Amygdala (tissue), 56 donors: ENCODE measurements at regions not wholly inside any gene's neighbourhood (a gene's known extent, or its start where the extent isn't known, plus 50 kb on each side); places are given as distances from the start of the nearest gene placed in this dataset.
"Not testable (repeated sequence)": the region's sequence is repeated elsewhere in the genome, so short reads cannot be mapped to it uniquely, and the experiment has no call there.

ENCODE experiments used
- DNase-seq, 56 donors: peaks; one replicate each; lab custom pipeline; 2025; lab: John Stamatoyannopoulos, UW

GRCh38 chr16:16610389-16610967 lies 231.5 kb downstream of the NPIPA7 start:
- not testable (repeated sequence) for DNase-seq

DNA sequence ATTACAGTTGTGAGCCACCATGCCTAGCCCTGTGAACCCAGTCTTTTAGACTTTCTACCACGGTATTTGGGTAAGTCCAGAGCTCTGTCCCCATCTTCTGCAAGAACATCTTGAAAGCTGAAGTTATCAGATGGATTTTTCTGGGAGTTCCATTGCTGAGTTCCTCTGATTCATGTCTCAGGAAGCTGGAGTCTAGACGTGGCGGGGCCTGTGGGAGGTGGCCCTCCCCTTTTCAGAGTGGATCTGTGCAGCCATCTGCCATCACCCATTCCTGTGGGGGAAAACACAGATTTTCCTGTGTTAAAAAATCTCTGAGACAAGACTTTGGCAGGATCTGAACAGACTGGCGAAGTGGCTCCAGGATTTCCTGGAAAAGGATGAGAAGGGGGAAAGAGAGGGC lies 234.3 kb downstream of the NPIPA7 start:
- not testable (repeated sequence) for DNase-seq

DNA sequence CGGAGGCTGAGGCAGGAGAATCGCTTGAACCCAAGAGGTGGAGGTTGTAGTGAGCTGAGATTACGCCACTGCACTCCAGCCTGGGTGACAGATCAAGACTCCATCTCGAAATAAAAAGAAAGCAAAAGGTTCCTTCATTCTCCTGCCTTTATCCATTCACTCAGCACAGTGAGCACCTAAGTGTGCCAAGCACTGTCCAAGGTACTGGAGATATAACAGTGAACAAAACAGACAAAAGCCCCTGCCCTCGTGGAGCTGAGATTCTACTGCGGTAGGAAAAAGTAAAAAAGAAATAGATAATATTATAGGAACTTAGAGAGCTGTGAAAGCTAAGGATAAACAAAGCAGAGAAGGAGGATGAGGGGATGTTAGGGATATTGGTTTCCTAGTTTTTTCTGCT lies 235.5 kb downstream of the NPIPA7 start:
- DNase-seq, result not testable (repeated sequence)

DNA sequence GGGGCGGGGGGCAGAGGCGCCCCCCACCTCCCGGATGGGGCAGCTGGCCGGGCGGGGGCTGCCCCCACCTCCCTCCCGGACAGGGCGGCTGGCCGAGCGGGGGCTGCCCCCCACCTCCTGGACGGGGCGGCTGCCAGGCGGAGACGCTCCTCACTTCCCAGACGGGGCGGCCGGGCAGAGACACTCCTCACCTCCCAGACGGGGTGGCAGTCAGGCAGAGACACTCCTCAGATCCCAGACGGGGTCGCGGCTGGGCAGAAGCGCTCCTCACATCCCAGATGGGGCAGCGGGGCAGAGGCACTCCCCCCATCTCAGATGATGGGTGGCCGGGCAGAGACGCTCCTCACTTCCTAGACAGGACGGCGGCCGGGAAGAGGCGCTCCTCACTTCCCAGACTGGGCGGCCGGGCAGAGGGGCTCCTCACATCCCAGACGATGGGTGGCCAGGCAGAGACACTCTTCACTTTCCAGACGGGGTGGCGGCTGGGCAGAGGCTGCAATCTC lies 240.1 kb downstream of the NPIPA7 start:
- not testable (repeated sequence) for DNase-seq

GRCh38 chr16:16624367-16624766 lies 245.4 kb downstream of the NPIPA7 start:
- not testable (repeated sequence) for DNase-seq

DNA sequence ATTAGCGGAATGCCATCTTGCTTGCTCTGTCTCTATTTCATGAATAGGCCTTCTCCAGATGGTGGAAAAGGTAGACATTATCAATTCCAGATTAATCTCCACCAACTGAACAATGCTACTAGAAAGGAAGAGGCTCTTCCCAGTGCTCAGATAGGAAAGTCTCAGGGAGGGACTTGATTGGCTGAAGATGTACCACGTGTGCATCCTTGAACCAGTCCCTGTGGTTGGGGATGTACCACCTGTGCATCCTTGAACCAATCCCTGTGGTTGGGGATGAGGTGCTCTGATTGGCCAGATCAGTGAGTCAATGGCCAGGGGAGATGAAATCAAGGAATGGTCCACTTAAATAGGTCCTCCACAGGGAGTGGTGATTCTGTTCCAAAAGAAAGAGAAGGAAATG lies 246.2 kb downstream of the NPIPA7 start:
- not testable (repeated sequence) for DNase-seq

DNA sequence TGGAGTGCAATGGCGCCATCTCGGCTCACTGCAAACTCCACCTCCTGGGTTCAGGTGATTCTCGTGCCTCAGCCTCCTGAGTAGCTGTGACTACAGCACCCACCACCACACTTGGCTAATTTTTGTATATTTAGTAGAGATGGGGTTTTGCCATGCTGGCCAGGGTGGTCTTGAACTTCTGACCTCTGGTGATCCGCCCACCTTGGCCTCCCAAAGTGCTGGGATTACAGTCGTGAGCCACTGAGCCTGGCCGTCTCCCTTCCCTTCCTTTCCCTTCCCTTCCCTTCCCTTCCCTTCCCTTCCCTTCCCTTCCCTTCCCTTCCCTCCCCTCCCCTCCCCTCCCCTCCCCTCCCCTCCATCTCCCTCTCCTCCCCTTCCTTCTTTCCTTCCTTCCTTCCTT lies 248.9 kb downstream of the NPIPA7 start:
- not testable (repeated sequence) for DNase-seq

DNA sequence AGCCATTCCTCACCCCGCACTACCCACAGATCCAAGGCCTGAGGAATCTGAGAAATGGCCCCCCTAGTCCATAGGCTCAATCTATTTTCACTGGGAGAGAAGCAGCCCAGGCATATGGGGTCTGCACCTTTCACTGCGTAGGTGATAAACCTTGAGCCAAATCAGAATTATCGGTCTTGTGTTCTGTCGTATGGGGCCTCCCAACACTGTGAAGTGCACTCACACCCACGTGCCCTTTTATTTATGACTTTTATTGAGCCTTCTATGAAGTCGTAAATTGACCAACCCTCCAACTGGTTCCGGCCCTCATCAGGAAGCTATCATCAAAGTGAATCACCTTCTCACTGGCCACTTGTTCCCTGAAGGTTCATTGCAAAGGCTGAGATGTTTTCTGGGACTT lies 259.3 kb downstream of the NPIPA7 start:
- not testable (repeated sequence) for DNase-seq

- not testable (repeated sequence) for DNase-seq
Observed at GRCh38 chr16:16638714-16639113, 259.8 kb downstream of the NPIPA7 start.

DNA sequence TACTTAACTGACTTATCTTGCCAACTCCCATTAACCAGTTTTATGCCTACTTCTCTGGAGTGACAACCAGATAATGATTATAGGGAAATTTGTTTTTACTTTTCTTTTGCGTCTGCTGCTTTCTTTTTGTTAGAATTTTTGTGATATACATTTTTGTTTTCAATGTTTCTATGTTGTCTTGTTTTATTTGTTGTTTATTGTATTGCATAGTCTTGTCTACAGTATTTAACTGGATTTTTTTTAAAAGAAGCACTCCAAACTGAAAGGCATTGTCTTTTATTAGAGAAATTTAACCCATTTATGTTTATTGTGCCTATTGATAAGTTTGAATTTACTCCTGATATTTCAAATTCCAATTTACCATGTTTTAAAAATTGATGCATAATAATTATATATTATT lies 264.9 kb downstream of the NPIPA7 start:
- DNase-seq, result not testable (repeated sequence)

DNA sequence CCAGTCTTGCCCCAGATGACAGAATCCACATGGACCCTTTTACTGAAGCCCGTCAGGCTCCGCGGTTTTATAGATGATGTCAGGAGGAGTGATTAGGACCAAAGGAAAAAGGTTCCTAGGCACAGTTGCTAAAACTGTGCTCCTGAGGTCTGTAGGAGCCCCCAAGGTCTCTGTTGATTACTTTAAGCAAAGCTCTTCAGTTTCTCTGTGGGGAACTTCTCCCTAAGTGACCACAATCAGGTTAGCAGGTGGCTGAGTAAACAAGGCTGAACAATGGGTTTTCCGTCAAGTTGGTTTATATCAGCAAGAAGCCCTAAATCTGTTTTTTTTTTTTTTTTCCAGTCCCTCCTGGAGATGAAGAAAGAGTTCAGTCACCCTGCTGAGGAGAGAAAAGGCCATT lies 269.1 kb downstream of the NPIPA7 start:
- not testable (repeated sequence) for DNase-seq

GRCh38 chr16:16672180-16672812 lies 293.4 kb downstream of the NPIPA7 start:
- not testable (repeated sequence) for DNase-seq

- DNase-seq, result not testable (repeated sequence)
Observed at GRCh38 chr16:16674820-16675219, 295.9 kb downstream of the NPIPA7 start.

GRCh38 chr16:16721849-16722248 lies 342.9 kb downstream of the NPIPA7 start:
- not testable (repeated sequence) for DNase-seq

- not testable (repeated sequence) for DNase-seq
Observed at GRCh38 chr16:16722666-16723065, 343.7 kb downstream of the NPIPA7 start.

GRCh38 chr16:16723819-16724519 lies 345.0 kb downstream of the NPIPA7 start:
- not testable (repeated sequence) for DNase-seq

GRCh38 chr16:16727048-16727447 lies 348.1 kb downstream of the NPIPA7 start:
- DNase-seq, result not testable (repeated sequence)

DNA sequence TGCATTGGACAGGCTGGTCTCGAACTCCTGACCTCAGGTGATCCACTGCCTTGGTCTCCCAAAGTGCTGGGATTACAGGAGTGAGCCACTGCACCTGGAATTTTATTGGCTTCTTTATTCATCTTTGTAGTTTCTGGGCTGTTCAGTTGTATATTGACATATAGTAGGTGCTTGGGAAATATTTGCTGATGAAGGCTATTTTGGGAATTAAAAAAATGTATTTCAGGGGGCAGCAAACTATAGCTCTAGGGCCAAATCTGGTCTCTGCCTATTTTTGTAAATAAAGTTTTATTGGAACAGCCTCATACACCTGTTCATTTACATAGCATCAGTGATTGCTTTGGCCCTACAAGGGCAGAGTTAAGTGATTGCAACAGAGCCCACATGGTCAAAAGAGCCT lies 363.6 kb downstream of the NPIPA7 start:
- DNase-seq, result not testable (repeated sequence)

- DNase-seq, result not testable (repeated sequence)
Observed at GRCh38 chr16:16754992-16755667, 376.2 kb downstream of the NPIPA7 start.

DNA sequence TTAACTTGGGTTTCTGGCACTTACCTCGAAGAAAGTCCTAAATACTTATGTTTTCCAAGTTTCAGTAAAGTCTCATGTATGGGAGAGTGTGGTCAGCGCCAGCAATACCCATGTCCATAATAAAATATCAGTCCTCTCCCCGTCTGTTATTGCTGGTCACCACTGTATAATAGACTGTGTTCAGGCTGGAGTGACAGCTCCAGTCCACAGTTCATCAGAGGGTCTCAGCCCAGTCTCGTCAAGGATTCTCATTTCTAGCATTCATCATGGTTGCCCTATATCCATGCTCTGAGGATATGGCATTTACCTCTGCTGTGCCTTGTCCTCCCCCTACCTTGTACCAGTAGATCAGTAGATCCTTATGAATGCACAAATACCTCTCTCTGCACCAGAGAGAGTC lies 384.5 kb downstream of the NPIPA7 start:
- DNase-seq, result no peak

- DNase-seq, result not testable (repeated sequence)
Observed at GRCh38 chr16:16770717-16771116, 391.8 kb downstream of the NPIPA7 start.
